ENCODE measurements at regions not wholly inside any gene's neighbourhood (a gene's known extent, or its start where the extent isn't known, plus 50 kb on each side); places are given as distances from the start of the nearest gene placed in this dataset.

- no peak for DNase-seq
Observed at GRCh38 chr4:89541998-89542397, 234.4 kb upstream of the GPRIN3 start.

DNA sequence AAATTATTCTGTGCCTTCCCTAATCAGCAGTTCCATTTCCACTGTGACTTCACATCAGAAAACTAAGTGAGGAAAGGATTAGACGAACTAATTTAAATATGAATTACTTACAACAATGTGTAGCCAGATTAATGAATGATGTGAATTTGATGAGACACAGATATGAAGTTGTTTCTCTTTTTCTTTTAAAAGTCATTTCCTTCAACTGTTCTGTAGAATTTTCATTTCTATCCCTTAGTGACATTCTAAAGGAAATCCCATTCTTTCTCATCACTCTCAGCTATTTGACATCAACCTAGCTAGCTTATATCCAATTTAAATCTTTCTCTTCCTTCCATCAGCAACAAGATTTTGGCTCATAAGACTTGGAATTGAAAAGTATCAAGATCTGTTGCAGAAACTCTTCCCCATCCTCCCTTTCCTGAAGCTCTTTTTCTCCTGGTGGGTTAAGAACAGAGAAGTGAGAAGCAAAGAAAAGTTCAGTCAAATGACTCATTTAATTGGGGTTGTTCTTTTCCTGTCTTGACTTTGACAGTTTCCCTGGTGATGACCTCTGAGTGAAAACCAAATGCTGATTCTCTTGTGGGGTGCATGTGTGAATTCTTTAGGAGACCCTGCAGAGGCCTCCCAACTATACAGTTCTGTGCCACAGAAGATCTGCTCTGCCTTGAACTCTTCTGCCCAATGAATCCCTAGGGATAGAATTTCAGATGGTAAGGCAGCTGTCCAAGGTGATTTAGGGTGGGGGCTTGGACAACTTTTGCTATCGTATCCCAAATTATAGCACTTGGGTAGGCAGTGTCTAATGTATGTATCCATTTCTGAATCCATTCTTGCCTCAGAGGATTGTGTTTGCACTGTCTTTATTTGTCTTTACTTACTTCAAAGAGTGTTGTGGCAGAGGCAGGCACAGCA lies 232.5 kb upstream of the GPRIN3 start:
- no peak for DNase-seq

GRCh38 chr4:89539374-89539773 lies 231.8 kb upstream of the GPRIN3 start:
- no peak for DNase-seq

DNA sequence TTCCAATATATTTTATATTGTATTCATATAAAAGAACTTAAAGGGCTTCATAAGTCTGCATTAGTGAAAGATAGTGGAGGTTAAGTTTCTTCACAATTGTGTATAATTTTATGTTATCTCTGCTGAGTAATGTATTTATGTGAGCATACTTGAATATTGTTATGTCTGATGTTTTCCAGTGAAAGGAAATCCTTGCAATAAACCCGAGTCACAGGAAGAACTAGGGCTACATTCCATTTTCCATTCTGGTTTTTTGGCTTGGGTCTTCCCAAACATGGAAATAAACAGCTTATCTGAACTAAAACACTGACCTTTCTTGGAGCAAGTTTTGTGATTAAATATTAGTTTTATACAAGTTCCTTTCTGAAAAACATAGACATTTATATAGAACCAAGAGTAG lies 231.3 kb upstream of the GPRIN3 start:
- DNase-seq: no peak

DNA sequence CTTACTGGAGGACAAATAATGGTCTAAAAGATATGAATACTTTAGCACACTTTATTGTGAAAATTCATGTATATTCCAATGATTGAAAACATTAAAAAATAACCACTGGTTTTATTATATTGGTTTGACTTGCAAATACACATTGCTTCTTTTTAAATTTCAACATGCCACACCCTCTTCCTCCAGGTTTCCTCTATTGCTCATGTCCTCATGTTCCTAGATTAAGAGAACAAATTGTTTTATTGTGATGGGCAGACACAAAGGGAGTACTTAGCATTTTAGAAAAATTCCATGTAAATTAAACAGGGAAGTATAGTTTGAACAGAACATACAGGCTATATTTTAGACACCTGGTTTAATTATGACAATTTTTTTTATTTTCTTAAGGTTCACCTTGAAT lies 230.6 kb upstream of the GPRIN3 start:
- DNase-seq: no peak

GRCh38 chr4:89537281-89537680 lies 229.7 kb upstream of the GPRIN3 start:
- DNase-seq: no peak

- DNase-seq: no peak
Observed at GRCh38 chr4:89535251-89535650, 227.7 kb upstream of the GPRIN3 start.

GRCh38 chr4:89534356-89534755 lies 226.8 kb upstream of the GPRIN3 start:
- DNase-seq: no peak

DNA sequence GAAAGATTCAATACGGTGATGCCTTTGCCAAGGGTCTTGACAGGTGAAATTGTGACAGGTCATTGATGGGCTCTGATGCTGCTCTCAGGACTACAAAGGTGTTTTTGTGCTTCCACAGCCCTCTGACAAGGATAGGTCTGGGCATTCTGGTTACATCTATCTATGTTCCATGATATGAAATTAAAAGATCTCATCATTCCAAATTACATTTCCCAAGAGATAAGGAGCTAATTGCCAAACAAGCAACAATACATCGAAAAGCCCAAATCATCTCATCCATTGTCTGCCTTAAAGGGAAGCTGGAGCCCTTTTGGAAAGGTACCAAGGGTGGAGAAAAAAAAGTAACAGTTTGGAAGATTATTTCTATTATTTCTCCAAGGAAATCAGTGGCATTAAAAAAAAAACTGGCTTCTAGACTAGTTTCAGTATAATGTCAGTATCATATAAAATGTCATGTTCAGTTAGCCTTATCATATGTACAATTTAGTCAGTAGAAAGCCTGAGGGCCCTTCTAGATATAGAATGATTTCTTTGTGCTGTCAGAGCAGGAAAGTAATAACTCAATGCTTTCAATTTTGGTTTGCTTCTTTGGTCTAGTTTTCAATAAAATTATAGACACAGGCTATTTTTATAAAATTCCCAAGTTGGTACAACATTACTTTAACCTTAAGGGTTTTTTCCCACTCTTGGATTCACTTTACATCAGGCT lies 224.5 kb upstream of the GPRIN3 start:
- DNase-seq: peak; percentile 13 to 34

DNA sequence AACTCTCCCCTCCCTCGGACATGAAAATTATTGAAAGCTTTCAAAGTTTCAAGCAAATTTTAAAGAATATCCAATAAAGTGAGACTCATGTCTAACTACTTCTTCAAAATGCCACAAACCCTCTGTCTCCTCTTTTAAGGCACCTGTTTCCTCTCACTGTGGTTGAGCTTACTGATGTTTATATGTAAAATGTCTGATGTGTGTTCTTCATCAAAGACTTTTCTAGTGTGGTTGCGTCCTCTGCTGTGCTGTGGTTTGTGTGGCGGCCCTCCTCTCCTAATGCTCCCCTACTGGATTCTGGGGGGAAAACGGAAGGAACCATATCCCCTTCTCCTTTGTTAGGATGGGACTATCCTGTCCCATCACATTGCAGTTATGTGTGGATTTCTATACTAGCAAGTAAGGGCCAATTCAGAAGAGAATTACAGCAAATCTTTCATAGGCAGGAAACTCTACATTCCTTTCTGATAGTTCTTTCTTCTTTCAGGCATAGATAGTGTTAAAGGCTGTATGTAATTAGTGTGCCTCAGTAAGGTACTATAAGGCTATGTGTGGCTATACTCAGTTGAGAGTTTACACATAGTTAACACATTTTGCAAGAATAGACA lies 221.0 kb upstream of the GPRIN3 start:
- no peak for DNase-seq

GRCh38 chr4:89521826-89522225 lies 214.2 kb upstream of the GPRIN3 start:
- no peak for DNase-seq

DNA sequence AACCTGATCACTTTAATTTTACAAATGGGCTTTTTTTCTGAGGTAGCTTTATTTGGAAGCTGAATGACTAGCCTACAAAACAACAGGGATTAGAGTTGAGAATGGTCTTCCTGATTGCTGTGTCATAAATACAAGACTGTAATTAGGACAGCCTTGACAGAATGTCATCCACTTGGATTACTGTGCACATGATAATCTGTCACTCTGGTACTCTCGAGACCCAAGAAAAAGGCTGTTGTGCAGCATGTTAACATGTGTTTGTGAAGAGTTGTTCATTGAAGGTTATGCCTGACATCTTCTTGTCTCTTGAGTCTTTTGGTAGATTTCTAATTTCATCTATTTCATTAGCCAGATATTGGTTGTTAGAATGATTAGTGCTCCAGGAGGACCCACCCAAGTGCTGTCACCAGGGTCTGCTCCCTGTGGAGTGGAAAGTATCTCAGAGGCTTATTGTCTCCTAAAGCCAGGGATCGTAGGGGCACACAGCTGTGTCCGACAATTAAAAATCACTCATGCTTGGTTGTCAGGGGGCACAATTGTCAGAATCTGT lies 212.2 kb upstream of the GPRIN3 start:
- no peak for DNase-seq

DNA sequence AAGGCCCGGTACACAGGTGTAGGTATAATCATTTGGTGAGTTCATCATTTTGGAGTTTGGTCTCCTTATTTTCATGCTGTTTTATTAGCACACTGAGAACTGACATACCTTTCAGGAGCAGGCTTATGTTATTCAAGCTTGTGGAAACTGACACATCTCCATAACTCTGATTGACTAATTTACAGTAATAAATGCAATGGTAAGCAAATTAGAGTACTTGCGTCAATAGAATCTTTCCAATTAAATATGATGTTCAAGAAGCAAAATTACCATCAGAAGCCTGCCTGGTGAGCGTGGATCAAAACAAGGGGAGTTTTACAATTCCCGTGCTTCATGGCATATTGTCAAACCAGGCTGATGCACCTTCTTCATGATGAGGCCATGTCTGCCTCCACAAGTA lies 210.7 kb upstream of the GPRIN3 start:
- DNase-seq: no peak

DNA sequence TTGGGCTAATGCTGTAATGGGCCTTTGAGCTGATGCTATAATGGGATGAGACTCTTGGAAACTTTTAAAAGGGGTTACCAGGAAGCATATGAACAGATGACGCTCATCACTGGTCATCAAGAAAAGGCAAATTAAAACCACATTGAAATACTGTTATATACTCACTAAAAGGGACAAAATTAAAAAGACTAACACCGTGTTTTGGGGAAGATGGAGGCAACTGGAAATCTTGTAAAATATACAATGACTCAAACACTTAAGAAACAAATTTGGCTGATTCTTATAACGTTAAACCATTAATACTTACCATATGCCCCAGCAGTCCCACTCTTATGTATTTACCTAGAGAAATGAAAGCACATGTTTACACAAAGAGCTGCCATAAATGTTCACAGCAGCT lies 207.2 kb upstream of the GPRIN3 start:
- no peak for DNase-seq

DNA sequence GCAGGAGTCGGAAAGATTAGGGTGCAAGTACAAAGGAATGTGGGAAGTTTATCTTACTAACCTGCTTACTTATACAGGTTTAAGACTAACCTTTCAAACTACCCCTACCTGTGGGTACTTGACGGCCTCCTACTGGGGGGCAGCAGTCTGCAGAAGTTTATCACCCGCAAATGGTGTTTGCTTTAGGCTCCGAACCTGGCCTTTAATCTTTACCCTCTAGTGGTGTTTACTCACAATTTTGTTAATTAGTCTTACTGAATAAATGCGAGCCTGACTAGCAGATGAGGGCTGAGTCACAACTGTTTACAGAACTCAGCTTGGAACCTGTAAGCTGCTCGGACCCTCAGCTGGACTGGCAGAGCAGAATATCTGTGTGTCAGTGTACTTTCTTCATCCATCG lies 204.2 kb upstream of the GPRIN3 start:
- peak in 1 of 2 experiments; percentile 21 for DNase-seq

GRCh38 chr4:89509708-89510281 lies 202.2 kb upstream of the GPRIN3 start:
- DNase-seq: no peak

- DNase-seq: no peak
Observed at GRCh38 chr4:89506866-89507491, 199.4 kb upstream of the GPRIN3 start.

GRCh38 chr4:89502581-89502980 lies 195.0 kb upstream of the GPRIN3 start:
- DNase-seq: no peak

- DNase-seq: no peak
Observed at GRCh38 chr4:89497517-89498308, 190.1 kb upstream of the GPRIN3 start.

DNA sequence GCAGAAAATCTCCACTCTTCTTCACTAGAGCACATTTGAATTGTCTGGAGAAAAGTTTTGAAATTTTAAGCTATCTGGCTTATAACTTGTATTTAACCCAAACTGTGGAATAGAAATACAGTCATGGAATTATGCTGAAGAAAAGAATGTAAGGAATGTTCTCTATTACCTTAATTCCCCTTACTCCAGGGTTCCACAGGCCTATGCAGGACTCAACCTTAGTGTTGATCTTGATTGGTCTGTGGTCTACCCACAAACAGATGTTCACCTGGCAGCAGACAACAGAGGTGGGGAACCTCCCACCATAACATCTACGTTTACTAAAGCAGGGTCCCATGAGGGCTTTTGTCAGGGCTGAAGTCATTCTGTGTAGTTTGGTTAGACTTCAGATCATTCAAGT lies 189.3 kb upstream of the GPRIN3 start:
- no peak for DNase-seq

DNA sequence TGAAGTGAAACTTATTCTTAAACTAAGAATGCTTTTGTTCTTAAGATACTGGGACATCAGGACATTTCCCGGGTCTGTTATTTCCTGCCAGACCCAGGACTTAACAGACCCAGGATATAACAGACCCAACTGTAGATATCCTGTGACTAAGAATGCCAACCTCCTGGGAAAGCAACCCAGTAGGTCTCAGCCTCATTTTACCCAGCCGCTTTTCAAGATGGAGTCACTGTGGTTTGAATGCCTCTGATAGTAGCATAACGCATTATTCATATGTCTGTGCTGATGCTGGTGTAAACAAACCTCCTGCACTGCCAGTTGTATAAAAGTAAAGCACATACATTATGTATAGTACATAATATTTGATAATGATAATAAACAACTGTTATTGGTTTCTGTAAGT lies 185.8 kb upstream of the GPRIN3 start:
- DNase-seq: no peak

GRCh38 chr4:89492581-89493071 lies 185.0 kb upstream of the GPRIN3 start:
- DNase-seq: no peak

Data from NCI-H1930 (cell line).